SH-SY5Y (cell line): ENCODE measurements at regions not wholly inside any gene's neighbourhood (a gene's known extent, or its start where the extent isn't known, plus 50 kb on each side); places are given as distances from the start of the nearest gene placed in this dataset.

ENCODE experiments used
- GATA2 ChIP-seq: IDR thresholded peaks from 2 replicates; pipeline ENCODE4 v1.6.1; 2011; ENCODE audit warnings: mild to moderate bottlenecking, low read depth, low read length
- GATA3 ChIP-seq: IDR thresholded peaks from 2 replicates; pipeline ENCODE4 v1.6.1; 2011; ENCODE audit warnings: low read depth, mild to moderate bottlenecking, low read length, moderate library complexity

- TF ChIP-seq GATA2: no peak
- no peak for TF ChIP-seq GATA3
Observed at GRCh38 chr14:87059060-87059839, 933.7 kb downstream of the GALC start.
